ENCODE measurements at regions not wholly inside any gene's neighbourhood (a gene's known extent, or its start where the extent isn't known, plus 50 kb on each side); places are given as distances from the start of the nearest gene placed in this dataset.

DNA sequence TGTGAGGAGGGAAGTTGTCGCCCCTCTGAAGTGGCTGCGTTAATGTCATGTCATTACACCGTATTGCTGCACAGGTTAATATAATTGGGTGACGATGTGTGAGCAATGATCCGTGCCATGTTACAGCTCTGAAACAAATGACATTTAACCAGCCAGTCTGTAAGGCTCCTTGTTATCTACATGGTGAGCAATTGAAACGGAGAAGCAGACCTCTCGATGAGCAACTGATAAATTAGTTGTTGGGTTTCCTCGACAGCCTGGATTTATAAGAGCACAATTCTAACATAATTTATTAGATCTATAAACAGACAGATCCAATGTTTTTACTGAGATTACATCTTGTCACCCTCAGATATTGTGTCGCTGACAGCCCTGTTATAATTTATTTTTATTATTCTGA lies 49.9 kb upstream of the MAFB start:
- DNase-seq (ENCODE audit: low spot score): no peak

DNA sequence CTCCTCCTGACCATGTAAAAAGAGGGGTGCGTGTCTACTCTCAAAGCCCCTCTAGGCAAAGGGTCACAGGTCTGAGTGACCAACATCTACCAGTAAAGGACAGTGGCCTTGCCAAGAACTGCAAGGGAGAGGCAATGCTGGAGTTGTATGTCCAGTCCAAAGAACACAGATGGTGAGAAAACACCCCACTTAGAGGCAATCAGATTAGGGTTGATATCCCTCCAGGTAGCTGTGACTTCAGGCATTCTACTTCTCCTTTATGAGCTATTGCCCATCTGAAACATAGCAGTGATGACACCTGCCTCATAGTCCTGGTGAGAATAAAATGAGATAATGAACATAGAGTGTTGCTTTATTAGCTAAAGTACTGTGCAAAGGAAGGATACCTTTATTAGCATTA lies 50.8 kb upstream of the MAFB start:
- DNase-seq (ENCODE audit: low spot score): no peak

DNA sequence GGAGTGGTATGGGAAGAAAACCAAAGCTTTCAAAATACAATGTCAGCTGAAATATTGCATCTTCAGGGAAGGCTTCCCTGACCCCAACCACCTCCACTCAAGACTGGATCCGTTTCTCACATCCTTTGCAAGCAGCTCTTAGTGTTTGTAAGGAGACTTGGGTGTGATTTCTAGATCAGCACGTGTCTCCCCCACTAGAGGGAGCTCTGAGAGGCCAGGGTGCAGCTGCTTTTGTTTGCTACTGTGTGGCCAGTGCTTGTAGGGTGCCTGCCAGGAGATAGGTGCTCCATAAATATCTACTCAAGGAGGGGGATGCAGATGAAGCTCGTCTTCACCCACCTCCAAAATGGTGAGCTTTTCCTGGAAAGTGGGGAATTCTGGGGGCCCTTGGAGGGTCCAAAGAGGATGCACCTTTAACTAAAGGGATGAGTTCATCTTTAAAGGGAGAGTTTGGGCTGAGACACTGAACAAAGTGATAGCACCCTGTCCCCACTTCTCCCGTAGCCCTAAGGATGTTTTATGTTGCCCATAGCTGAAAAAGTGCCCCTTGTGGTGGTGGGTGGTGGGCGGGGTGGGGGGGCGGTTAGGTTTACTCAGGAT lies 52.6 kb upstream of the MAFB start:
- DNase-seq (ENCODE audit: low spot score): peak; percentile 85

DNA sequence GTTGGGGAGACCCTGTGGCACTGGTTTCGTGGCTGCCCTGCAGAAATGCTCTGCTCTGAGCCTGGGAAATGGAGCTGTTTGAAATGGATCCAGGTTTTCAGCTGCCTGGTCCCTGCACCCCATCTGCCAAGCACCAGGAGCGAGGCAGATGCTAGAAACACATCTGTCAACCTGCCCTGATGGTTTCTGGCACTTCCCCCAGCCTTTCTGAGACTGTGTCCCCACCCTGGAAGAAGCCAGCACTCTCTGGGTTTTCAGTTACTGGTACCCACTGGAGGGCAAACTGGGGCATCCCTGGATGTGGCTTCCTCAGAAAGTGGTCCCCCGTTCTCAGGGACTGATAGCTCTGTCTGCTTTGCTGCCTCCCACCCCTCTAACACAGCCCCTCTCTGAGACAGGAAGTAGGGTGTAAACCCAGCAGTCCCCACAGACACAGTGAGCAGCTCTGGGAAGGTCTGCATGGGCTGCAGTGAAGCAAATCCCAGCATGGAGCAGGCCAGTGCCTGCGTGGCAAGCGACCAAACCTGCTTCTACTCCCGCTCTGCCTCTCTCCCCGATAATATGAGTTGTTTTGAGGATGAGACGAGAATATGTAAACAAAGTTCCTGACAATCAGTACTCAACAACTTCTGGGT lies 54.2 kb upstream of the MAFB start:
- DNase-seq (ENCODE audit: low spot score): peak; percentile 48

DNA sequence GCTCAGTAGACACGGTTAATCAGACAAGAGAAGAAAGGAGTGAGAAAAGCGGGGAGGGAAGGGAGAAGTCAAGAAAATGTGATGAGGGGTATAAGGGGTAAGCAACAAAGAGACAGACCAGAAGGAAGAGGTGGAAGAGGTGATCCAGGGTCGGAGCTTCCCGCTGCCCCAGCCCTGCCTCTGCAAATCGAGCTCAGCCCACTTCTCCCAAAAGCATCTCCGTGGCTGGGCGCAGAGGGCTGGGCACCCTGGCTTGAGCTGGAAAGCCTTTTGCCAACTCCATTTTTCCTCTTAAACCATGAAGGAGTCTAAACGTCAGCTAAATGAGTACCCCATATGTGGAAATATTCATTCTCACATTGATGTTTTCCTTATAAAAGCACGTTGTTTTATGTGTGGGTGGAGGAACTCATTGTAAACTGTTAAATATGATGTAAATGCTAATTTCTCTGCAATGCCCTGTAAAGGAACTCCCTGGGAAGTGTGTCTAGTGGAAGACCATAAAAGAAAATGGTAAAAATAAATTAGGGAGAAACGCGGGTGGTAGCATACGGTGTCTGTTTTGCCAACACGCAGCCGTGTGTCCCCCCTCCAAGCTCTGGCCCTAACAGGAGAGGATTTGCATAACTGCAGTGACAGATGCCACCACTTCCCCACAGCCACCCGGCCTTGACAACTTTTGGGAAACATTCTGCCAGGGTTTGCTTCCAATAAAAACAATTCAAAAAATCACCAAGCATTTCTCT lies 55.2 kb upstream of the MAFB start:
- DNase-seq (ENCODE audit: low spot score): peak; percentile 72

DNA sequence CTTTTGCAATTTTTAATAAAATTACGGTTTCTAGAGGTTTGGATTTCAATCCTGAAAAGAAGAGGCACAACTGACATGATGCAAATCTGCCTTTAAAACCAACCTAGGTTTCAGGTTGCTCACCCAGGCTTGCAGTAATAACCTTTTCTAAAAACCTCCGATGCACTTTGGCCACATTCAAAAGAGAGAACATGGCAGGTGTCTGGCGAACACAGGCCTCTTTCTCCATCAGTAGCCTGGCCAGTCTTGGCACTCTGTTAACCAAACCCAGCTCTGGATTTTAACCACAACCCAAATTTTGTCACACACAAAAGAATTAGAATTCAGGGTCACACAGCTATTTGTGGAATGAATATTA lies 55.8 kb upstream of the MAFB start:
- DNase-seq (ENCODE audit: low spot score): peak; percentile 67

DNA sequence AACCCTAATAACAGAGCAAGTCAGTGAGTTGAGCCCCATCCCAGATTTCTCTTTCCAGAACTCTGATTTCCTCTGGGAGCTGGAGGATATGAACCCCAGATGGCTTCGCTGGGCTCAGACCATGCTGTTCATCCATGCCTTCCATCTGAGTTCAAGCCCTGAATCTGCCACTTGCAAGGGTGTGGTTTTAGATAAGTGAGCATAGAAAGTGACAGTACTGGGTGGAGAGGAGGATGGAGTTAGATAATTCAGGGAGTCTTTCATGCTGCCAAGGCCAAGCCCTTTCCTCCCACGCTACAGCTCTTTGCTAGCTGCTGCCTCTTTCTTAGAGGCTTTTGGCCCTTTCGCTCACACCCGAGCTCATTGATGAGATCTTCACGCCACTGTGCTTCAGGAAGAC lies 57.2 kb upstream of the MAFB start:
- no peak for DNase-seq (ENCODE audit: low spot score)

DNA sequence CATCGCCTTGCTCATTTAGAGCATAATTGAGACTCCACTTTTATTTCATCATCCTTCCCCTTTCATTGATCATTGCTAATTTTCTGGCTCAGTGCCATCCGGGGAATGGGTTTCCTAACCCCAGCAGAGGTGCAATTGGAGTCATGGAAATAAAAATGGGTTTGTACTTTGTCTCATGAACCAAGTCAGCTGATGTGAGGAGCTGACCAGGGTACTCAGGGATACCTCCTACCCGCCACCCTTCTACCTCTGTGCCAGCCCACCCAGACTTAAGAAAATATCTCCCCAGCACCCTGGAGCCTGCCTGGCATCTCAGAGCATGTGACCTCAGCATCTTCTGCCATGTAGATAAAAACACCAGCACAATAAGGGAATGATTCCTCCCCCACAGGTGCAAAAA lies 59.1 kb upstream of the MAFB start:
- no peak for DNase-seq (ENCODE audit: low spot score)

DNA sequence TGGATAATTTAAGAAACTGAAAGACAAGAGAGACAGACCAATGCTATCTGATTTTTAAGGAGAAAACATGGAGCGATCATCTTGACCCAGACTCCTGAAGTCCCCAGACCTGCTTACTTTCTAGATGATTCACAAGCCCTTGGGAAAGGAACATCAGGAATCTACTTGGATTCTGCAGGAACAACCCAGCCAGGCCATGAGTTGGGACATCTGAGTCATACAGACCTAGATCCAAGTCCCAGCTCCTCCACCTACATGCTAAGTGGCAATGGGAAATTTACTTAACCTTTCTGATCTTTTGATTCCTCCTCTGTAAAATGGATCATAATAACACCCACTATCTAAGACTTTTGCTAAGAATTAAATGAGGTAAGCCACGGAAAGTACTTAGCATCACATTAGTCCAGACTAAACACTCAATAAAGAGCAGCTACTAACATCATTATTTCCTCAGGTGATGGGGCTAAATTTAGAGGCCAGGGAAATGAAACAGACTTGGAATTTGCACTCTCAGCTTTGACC lies 61.0 kb upstream of the MAFB start:
- DNase-seq (ENCODE audit: low spot score): no peak

DNA sequence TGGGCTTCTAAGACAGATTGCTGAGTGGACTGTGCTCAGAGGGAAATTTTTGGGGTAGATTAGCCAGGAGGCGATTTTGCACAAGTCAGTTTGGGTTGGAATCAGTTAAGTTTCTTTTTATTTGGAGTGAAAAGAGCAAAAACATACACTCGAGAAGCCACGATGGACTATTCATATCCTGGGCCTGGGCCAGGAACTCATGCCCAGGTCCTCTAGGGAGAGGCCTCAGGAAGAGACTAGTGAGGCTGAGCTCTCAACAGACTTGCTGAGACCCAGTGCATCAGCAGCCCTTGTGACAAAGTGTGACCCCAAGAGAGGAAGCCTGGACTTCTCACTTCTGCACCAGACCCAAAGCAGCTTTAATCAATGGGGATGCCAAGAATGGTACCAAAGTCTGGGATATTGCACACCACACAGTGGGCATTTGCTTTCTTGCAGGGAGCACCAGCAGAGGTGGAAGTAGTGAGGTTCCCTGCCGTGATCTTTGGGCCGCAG lies 61.6 kb upstream of the MAFB start:
- DNase-seq (ENCODE audit: low spot score): no peak

DNA sequence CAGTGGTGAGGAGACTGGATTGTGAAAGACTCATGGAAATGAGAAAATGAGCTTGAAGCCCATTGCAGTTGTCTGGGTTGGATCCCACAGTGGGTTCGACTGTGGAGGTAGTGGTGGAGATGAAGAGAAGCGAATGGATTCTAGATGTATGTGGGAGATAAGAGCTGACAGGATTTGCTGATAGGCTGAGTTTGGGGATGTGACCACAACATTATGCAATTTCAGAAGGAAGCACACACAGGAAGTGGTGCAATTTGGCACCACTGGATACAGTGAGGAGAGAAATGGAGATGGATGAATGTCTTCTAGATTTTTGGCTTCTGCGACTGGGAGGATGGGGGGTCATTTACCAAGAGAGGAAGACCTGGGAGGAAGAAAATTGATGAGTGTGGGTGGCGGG lies 64.4 kb upstream of the MAFB start:
- DNase-seq (ENCODE audit: low spot score): no peak

DNA sequence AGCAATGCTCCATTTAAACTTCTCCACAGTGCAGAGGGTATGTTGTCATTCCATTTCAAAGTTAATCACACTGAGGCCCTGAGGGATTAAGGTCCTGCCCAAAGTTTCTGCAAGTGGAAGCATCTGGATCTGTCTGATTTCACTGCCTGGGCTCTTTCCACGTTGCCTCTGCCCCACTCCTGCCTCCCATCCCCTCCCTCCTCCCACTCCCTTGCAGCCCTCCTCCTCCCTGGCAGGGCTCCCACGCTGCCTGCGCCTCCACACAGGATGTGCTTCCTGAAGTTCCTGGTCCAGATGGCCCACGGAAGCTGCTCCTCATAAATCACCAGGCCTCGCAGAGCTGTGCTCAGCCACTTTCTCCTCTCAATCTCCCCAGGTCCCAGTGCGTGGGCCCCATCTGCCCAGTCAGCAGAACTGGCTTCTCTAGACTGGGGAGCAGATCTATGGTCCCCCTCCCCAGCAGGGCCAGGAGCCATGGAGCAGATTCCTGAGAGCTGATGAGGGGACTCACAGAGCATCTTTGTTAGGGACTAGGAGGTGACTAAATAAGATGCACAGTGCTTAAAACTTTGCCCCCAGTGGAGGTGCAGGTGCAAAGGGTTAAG lies 65.4 kb upstream of the MAFB start:
- DNase-seq (ENCODE audit: low spot score): no peak

DNA sequence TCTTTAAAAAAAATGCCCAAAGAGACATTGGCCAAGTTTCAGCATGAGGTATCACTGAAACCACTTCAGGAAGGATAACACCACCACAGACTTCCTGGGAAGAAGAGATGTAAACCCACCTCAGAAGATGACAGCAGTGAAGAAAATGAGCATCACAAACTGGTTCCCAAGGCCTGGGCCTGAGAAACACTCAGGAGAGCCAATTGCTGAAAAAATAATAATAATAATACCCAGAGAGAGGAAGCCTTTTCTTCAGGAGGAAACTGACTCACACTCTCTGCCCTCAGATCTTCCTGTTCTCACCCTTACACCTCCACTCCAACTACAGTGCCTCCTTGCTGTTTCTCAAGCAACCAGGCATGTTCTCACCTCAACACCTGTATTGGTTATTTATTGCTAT lies 68.1 kb upstream of the MAFB start:
- DNase-seq (ENCODE audit: low spot score): no peak

DNA sequence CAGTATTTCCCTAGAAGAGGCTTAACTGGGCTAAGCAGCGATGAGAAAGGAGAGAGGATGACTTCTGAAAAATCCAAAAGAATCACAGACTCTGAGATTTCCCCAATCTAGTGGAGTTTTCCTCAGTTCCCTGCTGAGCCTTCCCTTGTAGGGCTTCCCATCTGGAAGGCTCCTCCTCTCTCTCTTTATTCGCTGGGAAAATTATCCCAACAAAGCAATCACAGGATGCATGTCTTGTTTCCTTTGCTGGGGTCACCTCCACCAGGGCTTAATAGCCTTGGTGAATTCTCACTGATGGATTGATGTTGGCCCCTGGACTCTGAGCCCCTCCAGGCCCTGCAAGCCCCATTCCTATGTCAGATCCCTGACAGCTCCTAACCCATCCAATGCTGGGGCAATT lies 69.8 kb upstream of the MAFB start:
- DNase-seq (ENCODE audit: low spot score): no peak

DNA sequence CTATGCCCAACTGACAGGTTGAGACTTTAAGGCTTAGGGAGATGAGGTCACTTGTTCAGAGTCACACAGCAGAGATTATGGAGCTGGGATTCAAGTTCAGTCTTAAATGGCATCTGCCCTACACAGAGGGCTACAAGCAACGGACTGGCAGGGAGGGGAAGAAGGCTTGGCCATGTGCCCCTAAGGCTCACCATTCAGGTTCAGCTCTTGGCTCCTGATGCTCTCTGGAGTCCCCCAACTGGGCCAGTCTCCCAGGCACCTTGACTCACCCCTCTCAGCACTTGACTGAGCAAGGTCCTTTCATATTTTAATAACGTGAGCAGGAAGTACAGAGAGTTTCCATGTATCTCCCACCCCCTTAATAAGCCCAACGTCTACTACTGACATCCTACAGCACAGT lies 71.4 kb upstream of the MAFB start:
- no peak for DNase-seq (ENCODE audit: low spot score)

DNA sequence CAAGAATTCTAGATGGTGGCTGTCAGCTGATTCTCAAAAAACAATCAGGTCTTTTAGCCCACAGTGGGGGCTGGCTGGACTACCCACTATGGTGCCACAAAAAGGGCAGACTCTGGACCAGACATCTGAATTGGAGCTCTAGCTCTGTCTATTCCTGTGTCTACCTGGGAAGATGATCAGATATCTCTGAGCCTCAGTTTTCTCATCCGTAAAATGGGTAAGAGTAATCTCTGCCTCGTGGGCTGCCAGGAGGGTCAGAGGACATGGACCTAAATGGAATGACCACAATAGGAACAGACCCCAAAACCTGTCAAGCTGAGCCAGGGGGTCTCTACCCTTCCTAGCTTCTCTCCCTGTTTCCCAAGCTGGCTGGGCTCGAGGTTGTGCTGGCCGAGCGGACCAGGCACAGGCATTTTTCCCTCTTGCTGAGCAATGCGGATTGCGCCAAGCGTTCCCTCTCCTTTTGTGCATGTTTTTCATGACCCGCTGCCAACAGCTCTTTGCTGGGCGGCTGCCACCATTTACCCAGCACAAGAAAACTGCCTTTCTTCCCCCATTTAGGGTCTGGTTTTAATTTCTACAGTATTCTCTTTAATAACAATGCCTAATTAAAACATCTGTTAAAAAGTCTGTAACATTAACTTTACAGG lies 74.7 kb upstream of the MAFB start:
- DNase-seq (ENCODE audit: low spot score): no peak

DNA sequence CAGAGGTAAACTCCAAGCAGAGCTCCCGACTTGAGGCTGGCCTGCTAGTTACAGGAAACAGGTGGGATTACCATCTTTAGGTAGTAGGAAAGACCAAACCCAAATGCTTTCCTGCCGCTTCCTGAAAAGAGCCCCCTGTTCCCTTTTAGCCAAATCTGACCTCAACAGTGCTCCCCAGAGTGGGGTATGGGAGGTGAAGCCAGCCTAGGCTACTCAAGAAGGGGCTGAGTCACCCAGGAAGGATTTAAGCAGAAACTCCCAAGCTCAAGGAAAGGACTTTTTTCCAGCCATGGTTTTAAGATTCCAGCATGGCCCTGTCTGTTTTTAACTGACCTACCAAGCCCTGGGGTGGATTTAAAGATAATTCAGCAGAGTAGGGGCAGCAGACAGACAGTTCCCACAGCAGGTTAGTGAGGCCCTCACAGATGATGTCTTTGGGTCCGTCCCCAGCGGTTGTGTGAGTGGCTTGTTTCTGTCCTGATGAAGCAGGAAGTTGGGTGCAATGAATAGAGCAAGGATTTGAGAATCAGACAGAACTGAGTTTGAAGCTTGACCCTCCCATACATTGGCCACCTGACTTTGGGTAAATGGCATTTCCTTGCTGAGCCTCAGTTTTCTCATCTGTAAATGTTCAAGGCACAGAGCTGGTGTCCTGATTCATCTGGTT lies 76.9 kb upstream of the MAFB start:
- no peak for DNase-seq (ENCODE audit: low spot score)

DNA sequence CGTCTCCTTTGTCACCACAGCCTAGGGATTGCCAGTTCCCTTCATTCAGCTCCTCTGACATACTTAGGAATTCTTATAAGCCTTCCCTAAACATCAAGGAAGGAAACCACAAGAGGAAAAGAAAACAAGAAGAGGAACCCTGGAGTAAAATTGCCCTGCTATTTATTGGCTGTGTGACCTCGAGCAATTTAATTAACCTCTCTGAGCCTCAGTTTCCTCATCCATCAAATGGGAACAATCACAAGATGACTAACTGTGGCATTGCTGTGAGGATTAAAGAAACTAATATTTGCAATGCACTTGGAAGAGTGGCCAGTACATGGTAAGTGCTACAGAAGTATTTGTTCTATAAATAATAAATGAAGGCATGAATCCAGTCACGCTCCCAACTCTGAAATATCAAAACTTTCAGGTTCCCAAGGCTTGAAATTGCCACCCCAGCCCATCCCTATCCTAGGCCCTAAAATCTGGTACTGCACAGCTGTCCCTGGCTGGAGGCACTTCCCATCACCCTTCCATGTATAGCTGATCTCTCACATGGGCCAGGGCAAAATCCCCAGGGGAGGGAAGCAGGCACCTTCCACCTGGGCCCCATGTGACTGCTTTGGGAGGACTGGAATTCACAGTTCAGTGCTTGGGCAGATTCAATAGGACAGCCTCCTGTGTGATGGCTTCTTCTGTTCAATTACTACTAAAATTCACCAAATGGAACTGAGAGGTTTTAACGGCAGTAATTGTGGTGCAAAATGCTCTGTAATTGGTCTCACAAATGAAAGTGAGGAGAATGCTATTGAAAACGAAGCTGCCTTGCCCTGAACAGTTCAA lies 78.0 kb upstream of the MAFB start:
- no peak for DNase-seq (ENCODE audit: low spot score)

DNA sequence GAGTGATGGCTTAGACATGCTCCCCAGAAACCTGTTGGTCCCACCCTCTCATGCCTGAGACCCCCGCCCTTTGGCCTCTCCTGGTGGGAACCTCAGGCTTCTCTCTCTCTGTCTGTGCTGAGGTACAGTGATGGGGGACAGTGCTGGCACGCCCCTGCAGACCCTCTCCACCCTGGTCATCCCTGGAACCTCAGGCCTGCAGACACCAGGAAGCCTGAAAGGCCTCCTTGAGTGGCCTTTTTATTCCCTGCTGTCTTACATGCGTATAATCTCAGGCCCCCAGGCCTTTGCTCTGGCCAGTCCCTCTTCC lies 78.5 kb upstream of the MAFB start:
- DNase-seq (ENCODE audit: low spot score): no peak

DNA sequence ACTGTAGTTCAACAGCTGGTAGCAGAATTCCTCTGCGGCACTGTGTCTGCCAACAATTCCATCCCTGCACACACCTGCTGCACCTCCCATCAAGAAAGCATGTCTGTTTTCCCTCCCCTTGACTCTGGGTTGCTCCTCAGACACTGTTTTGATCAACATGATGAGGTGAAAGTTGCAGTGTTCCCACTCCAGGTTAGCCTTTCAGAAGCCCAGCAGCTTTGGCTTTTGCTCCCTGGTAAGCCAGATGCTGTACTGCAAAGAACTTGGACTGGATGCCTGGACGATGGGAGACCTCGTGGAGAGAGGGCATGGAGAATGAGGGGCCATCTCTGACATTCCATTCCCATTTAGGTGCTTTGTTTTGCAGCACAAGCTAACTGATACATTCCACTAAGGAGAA lies 79.1 kb upstream of the MAFB start:
- DNase-seq (ENCODE audit: low spot score): no peak

DNA sequence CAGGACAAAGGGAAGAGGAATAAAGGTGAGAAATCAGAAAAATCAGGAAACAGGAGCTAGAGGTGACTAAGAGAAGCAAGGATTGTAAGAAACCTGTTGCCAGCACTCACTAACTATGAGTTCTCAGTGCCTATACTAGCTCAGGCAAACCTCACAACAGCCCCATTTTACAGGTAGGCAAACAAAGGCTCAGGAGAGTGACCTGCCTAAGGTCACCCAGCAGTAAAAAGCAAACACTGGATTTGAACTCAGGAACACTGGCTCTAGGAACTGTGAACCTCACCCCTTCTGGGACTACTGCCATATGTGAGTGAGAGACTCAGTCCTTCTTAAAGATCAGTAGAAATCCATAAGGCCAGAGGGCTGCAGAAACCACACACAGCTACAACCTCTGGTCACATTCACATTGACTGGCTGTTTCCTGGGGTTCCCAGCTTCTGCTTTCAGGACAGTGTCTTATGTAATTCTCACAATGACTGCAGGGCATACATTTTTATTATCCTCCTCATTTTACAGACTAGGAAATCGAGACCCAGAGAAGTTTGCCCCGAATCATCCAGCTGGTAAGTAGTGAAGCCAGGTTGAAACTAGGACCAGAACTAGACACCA lies 80.7 kb upstream of the MAFB start:
- no peak for DNase-seq (ENCODE audit: low spot score)
